SK-N-SH (cell line): ENCODE measurements at regions not wholly inside any gene's neighbourhood (a gene's known extent, or its start where the extent isn't known, plus 50 kb on each side); places are given as distances from the start of the nearest gene placed in this dataset.

ENCODE experiments used
- CTCF ChIA-PET: fragments of 300-600, 350-600 bp; formaldehyde crosslinking; extraction: SDS; loops from one replicate; lab custom pipeline; 2021; lab: Yijun Ruan, JAX
- POLR2A ChIA-PET: fragments of 350-600 bp; sonication (Branson Sonifier 250); formaldehyde crosslinking; extraction: SDS; loops from one replicate; lab custom pipeline; 2020; ENCODE audit warnings: antibody characterized with exemption, inconsistent platforms; lab: Yijun Ruan, JAX
- DNase-seq: peaks from one replicate; pipeline ENCODE4 v3.0.0; 2012
- H2AFZ ChIP-seq: fragments of 200-600 bp; sonication (generic); 2 replicates; pipeline ENCODE4 v1.8.1; 2016; ENCODE audit warnings: antibody characterized with exemption, mild to moderate bottlenecking, low read depth
- H3F3A ChIP-seq: fragments of 200-600 bp; sonication (generic); replicated peaks from 2 replicates; pipeline ENCODE3; 2016; ENCODE audit warnings: antibody characterized with exemption, mild to moderate bottlenecking; ENCODE audit not compliant: insufficient read depth
- H3K27ac ChIP-seq, 2 experiments: fragments of 200-500 bp in 1 of 2; fragments of 200-600 bp in 1 of 2; sonication (Bioruptor generic) in 1 of 2; sonication (generic), shearing (Covaris generic) in 1 of 2; 2 replicates each; pipeline versions ENCODE4 v1.5.1 to v1.6.1; 2014 to 2016; ENCODE audit warnings: low read depth in 2 of 2, inconsistent platforms in 1 of 2, low read length in 1 of 2, mild to moderate bottlenecking in 1 of 2, mixed read lengths in 1 of 2
- H3K27me3 ChIP-seq: fragments of 200-600 bp; sonication (generic), shearing (Covaris generic); 2 replicates; pipeline ENCODE4 v1.6.1; 2016; ENCODE audit warnings: mixed run types; ENCODE audit not compliant: insufficient read depth
- H3K36me3 ChIP-seq, 2 experiments: fragments of 200-500 bp in 1 of 2; fragments of 200-600 bp in 1 of 2; sonication (Bioruptor generic) in 1 of 2; sonication (generic) in 1 of 2; replicated peaks in 1 of 2; 2 replicates each; pipeline versions ENCODE3 to v1.5.1; 2014 to 2016; ENCODE audit warnings: low read length in 1 of 2, mild to moderate bottlenecking in 1 of 2; ENCODE audit not compliant: insufficient read depth in 2 of 2, control insufficient read depth in 1 of 2
- H3K4me1 ChIP-seq, 2 experiments: fragments of 200-500 bp in 1 of 2; fragments of 200-600 bp in 1 of 2; sonication (Bioruptor generic) in 1 of 2; sonication (generic), shearing (Covaris generic) in 1 of 2; 2 replicates each; pipeline versions ENCODE4 v1.5.1 to v1.6.1; 2014 to 2016; ENCODE audit warnings: low read depth in 1 of 2, low read length in 1 of 2, mixed run types in 1 of 2; ENCODE audit not compliant: insufficient read depth in 2 of 2, control insufficient read depth in 1 of 2
- H3K4me2 ChIP-seq: fragments of 200-600 bp; sonication (generic), shearing (Covaris generic); 2 replicates; pipeline ENCODE4 v1.6.1; 2017; ENCODE audit warnings: mixed run types
- H3K4me3 ChIP-seq, 2 experiments: fragments of 200-500 bp in 1 of 2; fragments of 200-600 bp in 1 of 2; sonication (Bioruptor generic) in 1 of 2; sonication (generic), shearing (Covaris generic) in 1 of 2; 2 replicates each; pipeline versions ENCODE4 v1.5.1 to v1.8.1; 2014 to 2016; ENCODE audit warnings: low read depth in 2 of 2, inconsistent platforms in 1 of 2, low read length in 1 of 2, mild to moderate bottlenecking in 1 of 2, mixed read lengths in 1 of 2, moderate library complexity in 1 of 2
- H3K79me2 ChIP-seq: fragments of 200-600 bp; sonication (generic); 2 replicates; pipeline ENCODE4 v1.8.1; 2017; ENCODE audit warnings: mild to moderate bottlenecking; ENCODE audit not compliant: insufficient read depth
- H3K9ac ChIP-seq: fragments of 200-600 bp; sonication (generic); 2 replicates; pipeline ENCODE4 v1.6.1; 2017; ENCODE audit warnings: mixed run types
- H3K9me2 ChIP-seq: fragments of 200-600 bp; sonication (generic); 2 replicates; pipeline ENCODE4 v1.6.1; 2017; ENCODE audit warnings: mixed run types
- H3K9me3 ChIP-seq: fragments of 200-600 bp; sonication (generic); 2 replicates; pipeline ENCODE4 v1.6.1; 2017; ENCODE audit warnings: mixed run types, mild to moderate bottlenecking, moderate library complexity
- H4K20me1 ChIP-seq: fragments of 200-600 bp; sonication (generic); 2 replicates; pipeline ENCODE4 v1.6.1; 2017; ENCODE audit warnings: mild to moderate bottlenecking, mixed run types; ENCODE audit not compliant: insufficient read depth
- ELF1 ChIP-seq: IDR thresholded peaks from 2 replicates; pipeline ENCODE4 v1.4.0; 2012
- EP300 ChIP-seq, 2 experiments: IDR thresholded peaks; 2 replicates each; pipeline versions ENCODE4 v1.4.0 to v1.6.1; 2012; ENCODE audit warnings: borderline replicate concordance in 1 of 2, low read depth in 1 of 2, low read length in 1 of 2
- EZH2phosphoT487 ChIP-seq: fragments of 200-600 bp; sonication (generic); IDR thresholded peaks from 2 replicates; pipeline ENCODE4 v1.6.1; 2017; ENCODE audit warnings: low read depth, mixed run types, mild to moderate bottlenecking, antibody characterized with exemption, moderate library complexity, borderline replicate concordance
- FOSL2 ChIP-seq: IDR thresholded peaks from 2 replicates; pipeline ENCODE4 v1.4.0; 2012; ENCODE audit warnings: low read depth, mild to moderate bottlenecking, moderate library complexity, borderline replicate concordance
- FOXJ3 ChIP-seq: sonication (generic); formaldehyde crosslinking; IDR thresholded peaks from 2 replicates; pipeline ENCODE4 v1.5.1; 2020; ENCODE audit warnings: mild to moderate bottlenecking, missing genetic modification reagents
- FOXM1 ChIP-seq: IDR thresholded peaks from 2 replicates; pipeline ENCODE4 v1.4.0; 2012; ENCODE audit warnings: low read depth, mild to moderate bottlenecking
- JUND ChIP-seq: IDR thresholded peaks from 2 replicates; pipeline ENCODE4 v1.4.0; 2012
- MEF2A ChIP-seq: IDR thresholded peaks from 2 replicates; pipeline ENCODE4 v1.4.0; 2012; ENCODE audit warnings: low read depth, borderline replicate concordance
- MXI1 ChIP-seq: IDR thresholded peaks from 2 replicates; pipeline ENCODE4 v1.6.1; 2012; ENCODE audit warnings: mild to moderate bottlenecking, low read depth, low read length, improper control_type of control experiment
- RFX5 ChIP-seq: IDR thresholded peaks from 2 replicates; pipeline ENCODE4 v1.6.1; 2012; ENCODE audit warnings: mild to moderate bottlenecking, improper control_type of control experiment, low read length
- RXRA ChIP-seq: IDR thresholded peaks from 2 replicates; pipeline ENCODE4 v1.4.0; 2012; ENCODE audit warnings: low read depth, mild to moderate bottlenecking, borderline replicate concordance
- SIN3A ChIP-seq: IDR thresholded peaks from 2 replicates; pipeline ENCODE4 v1.6.1; 2012; ENCODE audit warnings: low read depth, mild to moderate bottlenecking, low read length, moderate library complexity, borderline replicate concordance
- TAF1 ChIP-seq: IDR thresholded peaks from 2 replicates; pipeline ENCODE4 v1.6.1; 2012; ENCODE audit warnings: low read depth, mild to moderate bottlenecking, low read length, moderate library complexity, borderline replicate concordance
- TEAD4 ChIP-seq: IDR thresholded peaks from 2 replicates; pipeline ENCODE4 v1.4.0; 2012; ENCODE audit warnings: mild to moderate bottlenecking, borderline replicate concordance; ENCODE audit not compliant: insufficient read depth
- WGBS: methylation state at CpG from one replicate; pipeline ENCODE4 v1.1.6; 2017; ENCODE audit warnings: low lambda C conversion rate; 5-methylcytosine and 5-hydroxymethylcytosine counted together
- TF ChIP-seq, protein P1 (sequence below): fragments of 200-600 bp; sonication (generic); IDR thresholded peaks from 2 replicates; pipeline ENCODE4 v1.6.1; 2017; ENCODE audit warnings: antibody characterized with exemption, mild to moderate bottlenecking, moderate library complexity
- TF ChIP-seq, protein P2 (sequence below): IDR thresholded peaks from 2 replicates; pipeline ENCODE4; 2012
- TF ChIP-seq, protein P3 (sequence below): IDR thresholded peaks from 2 replicates; pipeline ENCODE4 v1.4.0; 2012; ENCODE audit warnings: low read depth, borderline replicate concordance
- TF ChIP-seq, protein P4 (sequence below): fragments of 150-350 bp; IDR thresholded peaks from 2 replicates; pipeline ENCODE4 v1.6.1; 2016; ENCODE audit warnings: mild to moderate bottlenecking, low read depth, low read length
- TF ChIP-seq, protein P5 (sequence below): IDR thresholded peaks from 2 replicates; pipeline ENCODE4 v1.4.0; 2012; ENCODE audit warnings: low read depth

DNA sequence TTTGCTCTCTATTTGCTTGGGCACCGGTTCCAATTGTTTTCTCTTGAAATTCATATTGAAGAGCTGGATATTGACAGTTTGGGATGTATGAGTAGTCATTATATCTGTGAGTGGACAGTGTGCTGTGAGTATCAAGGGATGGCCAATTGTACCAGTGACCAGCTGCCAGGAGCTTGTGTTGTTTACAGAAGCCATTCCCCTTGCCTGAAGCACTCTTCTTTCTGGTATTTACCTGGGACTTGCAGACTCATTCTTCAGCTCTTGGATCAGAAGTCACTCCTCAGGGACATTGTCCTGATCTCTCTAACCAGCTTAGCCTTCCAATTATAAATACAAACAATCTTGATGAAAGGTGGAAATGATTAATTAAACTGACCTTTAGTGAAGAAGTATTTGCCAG, 438.3 kb upstream of the LRATD1 start:
- 35% methylated on average over 1 of the region's 1 CpG for WGBS
- Histone ChIP-seq H3F3A (no peaks in the 10 kb centered on the region), H3K4me1 (no peaks in the 10 kb centered on the region), H3K9me3 (no peaks in the 10 kb centered on the region), H3K27me3 (no peaks in the 10 kb centered on the region), H3K79me2 (no peaks in the 10 kb centered on the region), H3K4me2 (no peak overlapping the region), H2AFZ (no peak overlapping the region), H3K36me3 (no peaks in the 10 kb centered on the region), H3K9me2 (no peaks in the 10 kb centered on the region), H4K20me1 (no peaks in the 10 kb centered on the region), H3K4me3 (no peak overlapping the region), H3K27ac (no peak overlapping the region), H3K9ac (no peak overlapping the region)
- TF ChIP-seq FOXJ3 (no peak), MEF2A (no peak), ELF1 (no peak), JUND (no peak), RXRA (no peak), TAF1 (no peak), FOSL2 (no peak), EZH2phosphoT487 (no peak), TEAD4 (no peak), EP300 (IDR thresholded peaks at IDR 0.05; ENCODE audit: borderline replicate concordance in 1 of 2, low read depth in 1 of 2, low read length in 1 of 2) (no peak), FOXM1 (no peak), RFX5 (no peak), MXI1 (no peak), SIN3A (no peak)
- TF ChIP-seq, protein P1, sequence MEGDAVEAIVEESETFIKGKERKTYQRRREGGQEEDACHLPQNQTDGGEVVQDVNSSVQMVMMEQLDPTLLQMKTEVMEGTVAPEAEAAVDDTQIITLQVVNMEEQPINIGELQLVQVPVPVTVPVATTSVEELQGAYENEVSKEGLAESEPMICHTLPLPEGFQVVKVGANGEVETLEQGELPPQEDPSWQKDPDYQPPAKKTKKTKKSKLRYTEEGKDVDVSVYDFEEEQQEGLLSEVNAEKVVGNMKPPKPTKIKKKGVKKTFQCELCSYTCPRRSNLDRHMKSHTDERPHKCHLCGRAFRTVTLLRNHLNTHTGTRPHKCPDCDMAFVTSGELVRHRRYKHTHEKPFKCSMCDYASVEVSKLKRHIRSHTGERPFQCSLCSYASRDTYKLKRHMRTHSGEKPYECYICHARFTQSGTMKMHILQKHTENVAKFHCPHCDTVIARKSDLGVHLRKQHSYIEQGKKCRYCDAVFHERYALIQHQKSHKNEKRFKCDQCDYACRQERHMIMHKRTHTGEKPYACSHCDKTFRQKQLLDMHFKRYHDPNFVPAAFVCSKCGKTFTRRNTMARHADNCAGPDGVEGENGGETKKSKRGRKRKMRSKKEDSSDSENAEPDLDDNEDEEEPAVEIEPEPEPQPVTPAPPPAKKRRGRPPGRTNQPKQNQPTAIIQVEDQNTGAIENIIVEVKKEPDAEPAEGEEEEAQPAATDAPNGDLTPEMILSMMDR = no peak
- TF ChIP-seq, protein P2, sequence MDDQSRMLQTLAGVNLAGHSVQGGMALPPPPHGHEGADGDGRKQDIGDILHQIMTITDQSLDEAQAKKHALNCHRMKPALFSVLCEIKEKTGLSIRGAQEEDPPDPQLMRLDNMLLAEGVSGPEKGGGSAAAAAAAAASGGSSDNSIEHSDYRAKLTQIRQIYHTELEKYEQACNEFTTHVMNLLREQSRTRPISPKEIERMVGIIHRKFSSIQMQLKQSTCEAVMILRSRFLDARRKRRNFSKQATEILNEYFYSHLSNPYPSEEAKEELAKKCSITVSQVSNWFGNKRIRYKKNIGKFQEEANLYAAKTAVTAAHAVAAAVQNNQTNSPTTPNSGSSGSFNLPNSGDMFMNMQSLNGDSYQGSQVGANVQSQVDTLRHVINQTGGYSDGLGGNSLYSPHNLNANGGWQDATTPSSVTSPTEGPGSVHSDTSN = no peak
- TF ChIP-seq, protein P3, sequence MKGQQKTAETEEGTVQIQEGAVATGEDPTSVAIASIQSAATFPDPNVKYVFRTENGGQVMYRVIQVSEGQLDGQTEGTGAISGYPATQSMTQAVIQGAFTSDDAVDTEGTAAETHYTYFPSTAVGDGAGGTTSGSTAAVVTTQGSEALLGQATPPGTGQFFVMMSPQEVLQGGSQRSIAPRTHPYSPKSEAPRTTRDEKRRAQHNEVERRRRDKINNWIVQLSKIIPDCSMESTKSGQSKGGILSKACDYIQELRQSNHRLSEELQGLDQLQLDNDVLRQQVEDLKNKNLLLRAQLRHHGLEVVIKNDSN = no peak
- TF ChIP-seq, protein P4, sequence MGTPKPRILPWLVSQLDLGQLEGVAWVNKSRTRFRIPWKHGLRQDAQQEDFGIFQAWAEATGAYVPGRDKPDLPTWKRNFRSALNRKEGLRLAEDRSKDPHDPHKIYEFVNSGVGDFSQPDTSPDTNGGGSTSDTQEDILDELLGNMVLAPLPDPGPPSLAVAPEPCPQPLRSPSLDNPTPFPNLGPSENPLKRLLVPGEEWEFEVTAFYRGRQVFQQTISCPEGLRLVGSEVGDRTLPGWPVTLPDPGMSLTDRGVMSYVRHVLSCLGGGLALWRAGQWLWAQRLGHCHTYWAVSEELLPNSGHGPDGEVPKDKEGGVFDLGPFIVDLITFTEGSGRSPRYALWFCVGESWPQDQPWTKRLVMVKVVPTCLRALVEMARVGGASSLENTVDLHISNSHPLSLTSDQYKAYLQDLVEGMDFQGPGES = no peak
- TF ChIP-seq, protein P5, sequence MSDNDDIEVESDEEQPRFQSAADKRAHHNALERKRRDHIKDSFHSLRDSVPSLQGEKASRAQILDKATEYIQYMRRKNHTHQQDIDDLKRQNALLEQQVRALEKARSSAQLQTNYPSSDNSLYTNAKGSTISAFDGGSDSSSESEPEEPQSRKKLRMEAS = no peak
- ChIA-PET CTCF (no interaction called here), POLR2A (no interaction called here)
- no peak for DNase-seq
